Vagina (tissue), 2 donors: ENCODE measurements at regions not wholly inside any gene's neighbourhood (a gene's known extent, or its start where the extent isn't known, plus 50 kb on each side); places are given as distances from the start of the nearest gene placed in this dataset.

Experiments used
- DNase-seq, 2 donors: peaks; one replicate each; pipeline ENCODE4 v3.0.0-alpha.2; 2017; ENCODE audit errors: extremely low spot score in 2 of 2
- H3K27ac ChIP-seq: fragments of 200-600 bp; sonication (generic); one replicate; pipeline ENCODE4 v1.5.1; 2019
- H3K27me3 ChIP-seq: fragments of 200-600 bp; sonication (generic); one replicate; pipeline ENCODE4 v1.5.1; 2019
- H3K36me3 ChIP-seq, 2 donors: fragments of 200-600 bp; sonication (generic); one replicate each; pipeline ENCODE4 v1.5.1; 2017 to 2019
- H3K4me1 ChIP-seq: fragments of 200-600 bp; sonication (generic); one replicate; pipeline ENCODE4 v1.5.1; 2019
- H3K4me3 ChIP-seq, 2 donors: fragments of 200-600 bp; sonication (generic); 1 replicate in 1 of 2; 2 replicates in 1 of 2; pipeline ENCODE4 v1.5.1; 2016 to 2019
- H3K9me3 ChIP-seq: fragments of 200-600 bp; sonication (generic); one replicate; pipeline ENCODE4 v1.5.1; 2019
- CTCF ChIP-seq, 3 experiments: fragments of 450-650 bp in 2 of 3; fragments of 200-600 bp in 1 of 3; sonication (generic) in 1 of 3; IDR thresholded peaks; one replicate each; pipeline ENCODE4 v1.5.1; 2017 to 2019; ENCODE audit warnings: antibody characterized with exemption in 3 of 3, mild to moderate bottlenecking in 2 of 3, moderate library complexity in 2 of 3
- POLR2A ChIP-seq, 2 donors: fragments of 450-650 bp; IDR thresholded peaks; one replicate each; pipeline ENCODE4 v1.6.1; 2017; ENCODE audit warnings: antibody characterized with exemption in 2 of 2, mild to moderate bottlenecking in 2 of 2, moderate library complexity in 2 of 2
- POLR2AphosphoS5 ChIP-seq, 2 donors: sonication (generic); formaldehyde crosslinking; IDR thresholded peaks; one replicate each; pipeline ENCODE4 v1.9.0; 2017; ENCODE audit warnings: antibody characterized with exemption in 2 of 2, mild to moderate bottlenecking in 2 of 2, low read depth in 1 of 2; ENCODE audit not compliant: insufficient read depth in 1 of 2
- intact Hi-C: fragments of 100-400 bp; cut with DNase I; formaldehyde crosslinking; loops from one replicate; pipeline ENCODE4 v1.15.1; 2023

- Histone ChIP-seq H3K9me3 (no peaks in the 10 kb centered on the region), H3K4me1 (peaks cover 32% of the 10 kb centered on the region), H3K27me3 (no peaks in the 10 kb centered on the region), H3K4me3 (no peak overlapping the region), H3K27ac (peak overlapping the region; percentile 24), H3K36me3 (no peaks in the 10 kb centered on the region)
- intact Hi-C loops = no loop called here
- no peak for TF ChIP-seq CTCF (IDR thresholded peaks at IDR 0.05)
- no peak for TF ChIP-seq POLR2A (IDR thresholded peaks at IDR 0.05)
- TF ChIP-seq POLR2AphosphoS5 (IDR thresholded peaks at IDR 0.05; ENCODE audit: insufficient read depth in 1 of 2, low read depth in 1 of 2) = no peak
- no peak for DNase-seq
Measured at GRCh38 chr10:110355141-110355831, 50.6 kb upstream of the SMNDC1 start.

- Histone ChIP-seq H3K9me3 (no peaks in the 10 kb centered on the region), H3K36me3 (no peaks in the 10 kb centered on the region), H3K4me3 (no peak overlapping the region), H3K27me3 (no peaks in the 10 kb centered on the region), H3K27ac (peak overlapping the region; percentile 24), H3K4me1 (peaks cover 32% of the 10 kb centered on the region)
- no peak for TF ChIP-seq CTCF (IDR thresholded peaks at IDR 0.05)
- peak in 1 of 2 donors; percentile 43 for TF ChIP-seq POLR2AphosphoS5 (IDR thresholded peaks at IDR 0.05; ENCODE audit: insufficient read depth in 1 of 2, low read depth in 1 of 2)
- intact Hi-C loops = no loop called here
- no peak for DNase-seq
Measured at GRCh38 chr10:110355922-110356627, 51.4 kb upstream of the SMNDC1 start.

GRCh38 chr10:110356628-110357245, 52.0 kb upstream of the SMNDC1 start:
- intact Hi-C loops = no loop called here
- DNase-seq = no peak
- no peak overlapping the region for H3K4me3 ChIP-seq
- TF ChIP-seq POLR2AphosphoS5 (IDR thresholded peaks at IDR 0.05; ENCODE audit: insufficient read depth in 1 of 2, low read depth in 1 of 2) = peak in 1 of 2 donors; percentile 24
- no peak for TF ChIP-seq CTCF (IDR thresholded peaks at IDR 0.05)
- H3K27me3 ChIP-seq = no peaks in the 10 kb centered on the region
- peaks cover 32% of the 10 kb centered on the region for H3K4me1 ChIP-seq
- no peaks in the 10 kb centered on the region for H3K36me3 ChIP-seq
- no peaks in the 10 kb centered on the region for H3K9me3 ChIP-seq
- peak overlapping the region; percentile 24 for H3K27ac ChIP-seq

GRCh38 chr10:110357252-110357780, 52.6 kb upstream of the SMNDC1 start:
- Histone ChIP-seq H3K27ac (peak overlapping the region; percentile 16), H3K27me3 (no peaks in the 10 kb centered on the region), H3K36me3 (no peaks in the 10 kb centered on the region), H3K4me1 (peaks cover 32% of the 10 kb centered on the region), H3K4me3 (no peak overlapping the region), H3K9me3 (no peaks in the 10 kb centered on the region)
- intact Hi-C loops = no loop called here
- TF ChIP-seq CTCF (IDR thresholded peaks at IDR 0.05) (no peak), POLR2AphosphoS5 (IDR thresholded peaks at IDR 0.05; ENCODE audit: insufficient read depth in 1 of 2, low read depth in 1 of 2) (no peak), POLR2A (IDR thresholded peaks at IDR 0.05) (no peak)
- no peak for DNase-seq
